ENCODE measurements at regions not wholly inside any gene's neighbourhood (a gene's known extent, or its start where the extent isn't known, plus 50 kb on each side); places are given as distances from the start of the nearest gene placed in this dataset.
"Not testable (repeated sequence)": the region's sequence is repeated elsewhere in the genome, so short reads cannot be mapped to it uniquely, and the experiment has no call there.

- ChIA-PET POLR2A (no interaction called here), CTCF (no interaction called here)
- no peak for TF ChIP-seq CTCF (IDR thresholded peaks at IDR 0.05; ENCODE audit: control extremely low read depth, extremely low read depth, low read depth, missing control alignments)
- DNase-seq (ENCODE audit: extremely low spot score): no peak
Observed at GRCh38 chr4:12635629-12636028, 848.5 kb downstream of the RAB28 start.

GRCh38 chr4:12633053-12633651, 851.0 kb downstream of the RAB28 start:
- ChIA-PET CTCF (interaction anchor here (0.6 to 3.4 kb wide), 17 partner anchors 9 to 1210 kb away, joined by 3 to 15 read pairs (median 5); no protein-coding TSS in a partner anchor), POLR2A (no interaction called here)
- DNase-seq (ENCODE audit: extremely low spot score): peak; percentile 45
- TF ChIP-seq CTCF (IDR thresholded peaks at IDR 0.05; ENCODE audit: control extremely low read depth, extremely low read depth, low read depth, missing control alignments): peak; percentile 90

GRCh38 chr4:12615822-12616221, 868.3 kb downstream of the RAB28 start:
- TF ChIP-seq CTCF (IDR thresholded peaks at IDR 0.05; ENCODE audit: control extremely low read depth, extremely low read depth, low read depth, missing control alignments): no peak
- CTCF ChIA-PET: interaction anchor here (0.9 to 1.0 kb wide), 2 partner anchors 17 to 74 kb away, joined by 3 to 8 read pairs; no protein-coding TSS in a partner anchor
- DNase-seq (ENCODE audit: extremely low spot score): no peak
- POLR2A ChIA-PET: no interaction called here

- POLR2A ChIA-PET: no interaction called here
- CTCF ChIA-PET: interaction anchor here (0.5 to 1.6 kb wide), 3 partner anchors 9 to 19 kb away, joined by 3 to 5 read pairs (median 3); no protein-coding TSS in a partner anchor
- no peak for TF ChIP-seq CTCF (IDR thresholded peaks at IDR 0.05; ENCODE audit: control extremely low read depth, extremely low read depth, low read depth, missing control alignments)
- DNase-seq (ENCODE audit: extremely low spot score): no peak
Observed at GRCh38 chr4:12612876-12613275, 871.3 kb downstream of the RAB28 start.

- POLR2A ChIA-PET: not testable (repeated sequence)
Observed at GRCh38 chr4:12609212-12609875, 874.8 kb downstream of the RAB28 start.

GRCh38 chr4:12595986-12596385, 888.2 kb downstream of the RAB28 start:
- POLR2A ChIA-PET: no interaction called here
- CTCF ChIA-PET: no interaction called here

More at GRCh38 chr4:12609212-12609875, 874.8 kb downstream of the RAB28 start:
- CTCF ChIA-PET; DNase-seq (ENCODE audit: extremely low spot score): not testable (repeated sequence)

More at GRCh38 chr4:12595986-12596385, 888.2 kb downstream of the RAB28 start:
- no peak for DNase-seq (ENCODE audit: extremely low spot score)
- TF ChIP-seq CTCF (IDR thresholded peaks at IDR 0.05; ENCODE audit: control extremely low read depth, extremely low read depth, low read depth, missing control alignments): no peak
